ENCODE measurements at regions not wholly inside any gene's neighbourhood (a gene's known extent, or its start where the extent isn't known, plus 50 kb on each side); places are given as distances from the start of the nearest gene placed in this dataset.

GRCh38 chr3:74039105-74039504 lies 414.4 kb upstream of the PDZRN3 start:
- ChIA-PET POLR2A (no interaction called here), CTCF (no interaction called here)
- Mint-ChIP-seq H3K36me3 (no peaks in the 10 kb centered on the region), H3K27ac (no peak overlapping the region), H3K27me3 (no peaks in the 10 kb centered on the region), H3K9me3 (peaks cover 0 to 7% (median 2%) of the 10 kb centered on the region in 11 donors), H3K4me3 (no peak overlapping the region), H3K4me1 (no peaks in the 10 kb centered on the region)
- no peak overlapping the region for H3K4me3 ChIP-seq (ENCODE audit: low read length)
- H3K36me3 ChIP-seq (ENCODE audit: control insufficient read depth in 2 of 3, insufficient read depth in 3 of 3, low read length in 3 of 3): no peaks in the 10 kb centered on the region
- no peaks in the 10 kb centered on the region for H3K9me3 ChIP-seq (ENCODE audit: control insufficient read depth in 2 of 3, low read length in 3 of 3)
- H3K27ac ChIP-seq (ENCODE audit: low read depth, low read length): no peak overlapping the region
- no peaks in the 10 kb centered on the region for H3K27me3 ChIP-seq (ENCODE audit: control insufficient read depth in 2 of 2, insufficient read depth in 2 of 2, low read length in 2 of 2)
- DNase-seq: no peak
- no peaks in the 10 kb centered on the region for H3K4me1 ChIP-seq (ENCODE audit: control insufficient read depth in 2 of 2, insufficient read depth in 2 of 2, low read length in 2 of 2)
- intact Hi-C loops (cut with micrococcal nuclease): no loop called here
- no peak for ATAC-seq

GRCh38 chr3:74036568-74036967 lies 411.8 kb upstream of the PDZRN3 start:
- intact Hi-C loops (cut with micrococcal nuclease): no loop called here
- ATAC-seq (no peak), DNase-seq (no peak)
- Mint-ChIP-seq H3K36me3 (no peaks in the 10 kb centered on the region), H3K9me3 (peaks cover 0 to 13% (median 0%) of the 10 kb centered on the region in 11 donors), H3K27ac (no peak overlapping the region), H3K27me3 (no peaks in the 10 kb centered on the region), H3K4me1 (no peaks in the 10 kb centered on the region), H3K4me3 (no peak overlapping the region)
- Histone ChIP-seq H3K27ac (ENCODE audit: low read depth, low read length) (no peak overlapping the region), H3K36me3 (ENCODE audit: control insufficient read depth in 2 of 3, insufficient read depth in 3 of 3, low read length in 3 of 3) (no peaks in the 10 kb centered on the region), H3K27me3 (ENCODE audit: control insufficient read depth in 2 of 2, insufficient read depth in 2 of 2, low read length in 2 of 2) (no peaks in the 10 kb centered on the region), H3K4me1 (ENCODE audit: control insufficient read depth in 2 of 2, insufficient read depth in 2 of 2, low read length in 2 of 2) (no peaks in the 10 kb centered on the region), H3K4me3 (ENCODE audit: low read length) (no peak overlapping the region), H3K9me3 (ENCODE audit: control insufficient read depth in 2 of 3, low read length in 3 of 3) (no peaks in the 10 kb centered on the region)
- ChIA-PET CTCF (no interaction called here), POLR2A (no interaction called here)

- Histone ChIP-seq H3K9me3 (ENCODE audit: control insufficient read depth in 2 of 3, low read length in 3 of 3) (no peaks in the 10 kb centered on the region), H3K36me3 (ENCODE audit: control insufficient read depth in 2 of 3, insufficient read depth in 3 of 3, low read length in 3 of 3) (no peaks in the 10 kb centered on the region), H3K27me3 (ENCODE audit: control insufficient read depth in 2 of 2, insufficient read depth in 2 of 2, low read length in 2 of 2) (no peaks in the 10 kb centered on the region), H3K27ac (ENCODE audit: low read depth, low read length) (no peak overlapping the region), H3K4me1 (ENCODE audit: control insufficient read depth in 2 of 2, insufficient read depth in 2 of 2, low read length in 2 of 2) (no peaks in the 10 kb centered on the region), H3K4me3 (ENCODE audit: low read length) (no peak overlapping the region)
- H3K36me3 Mint-ChIP-seq: no peaks in the 10 kb centered on the region
- H3K27me3 Mint-ChIP-seq: no peaks in the 10 kb centered on the region
- ATAC-seq: no peak
- no peaks in the 10 kb centered on the region for H3K4me1 Mint-ChIP-seq
- ChIA-PET CTCF (no interaction called here), POLR2A (no interaction called here)
- intact Hi-C loops (cut with micrococcal nuclease): no loop called here
- peaks cover 0 to 13% (median 2%) of the 10 kb centered on the region in 11 donors for H3K9me3 Mint-ChIP-seq
- no peak overlapping the region for H3K27ac Mint-ChIP-seq
- DNase-seq: no peak
- no peak overlapping the region for H3K4me3 Mint-ChIP-seq
Observed at GRCh38 chr3:74036102-74036501, 411.4 kb upstream of the PDZRN3 start.

- Histone ChIP-seq H3K27me3 (ENCODE audit: control insufficient read depth in 2 of 2, insufficient read depth in 2 of 2, low read length in 2 of 2) (no peaks in the 10 kb centered on the region), H3K27ac (ENCODE audit: low read depth, low read length) (no peak overlapping the region), H3K4me1 (ENCODE audit: control insufficient read depth in 2 of 2, insufficient read depth in 2 of 2, low read length in 2 of 2) (no peaks in the 10 kb centered on the region), H3K36me3 (ENCODE audit: control insufficient read depth in 2 of 3, insufficient read depth in 3 of 3, low read length in 3 of 3) (no peaks in the 10 kb centered on the region), H3K4me3 (ENCODE audit: low read length) (no peak overlapping the region), H3K9me3 (ENCODE audit: control insufficient read depth in 2 of 3, low read length in 3 of 3) (no peaks in the 10 kb centered on the region)
- Mint-ChIP-seq H3K9me3 (peaks cover 0 to 15% (median 3%) of the 10 kb centered on the region in 11 donors), H3K4me1 (no peaks in the 10 kb centered on the region), H3K27ac (no peak overlapping the region), H3K27me3 (no peaks in the 10 kb centered on the region), H3K36me3 (no peaks in the 10 kb centered on the region), H3K4me3 (no peak overlapping the region)
- no peak for ATAC-seq
- DNase-seq: no peak
- ChIA-PET POLR2A (no interaction called here), CTCF (no interaction called here)
- intact Hi-C loops (cut with micrococcal nuclease): no loop called here
Observed at GRCh38 chr3:74033806-74034205, 409.1 kb upstream of the PDZRN3 start.

- Mint-ChIP-seq H3K36me3 (peaks cover 0 to 1% (median 0%) of the 10 kb centered on the region in 5 donors), H3K4me1 (no peaks in the 10 kb centered on the region), H3K4me3 (no peak overlapping the region), H3K27ac (no peak overlapping the region), H3K9me3 (peaks cover 0 to 16% (median 3%) of the 10 kb centered on the region in 11 donors), H3K27me3 (no peaks in the 10 kb centered on the region)
- no peaks in the 10 kb centered on the region for H3K27me3 ChIP-seq (ENCODE audit: control insufficient read depth in 2 of 2, insufficient read depth in 2 of 2, low read length in 2 of 2)
- H3K4me3 ChIP-seq (ENCODE audit: low read length): no peak overlapping the region
- no peaks in the 10 kb centered on the region for H3K36me3 ChIP-seq (ENCODE audit: control insufficient read depth in 2 of 3, insufficient read depth in 3 of 3, low read length in 3 of 3)
- ChIA-PET POLR2A (no interaction called here), CTCF (no interaction called here)
- no peak overlapping the region for H3K27ac ChIP-seq (ENCODE audit: low read depth, low read length)
- DNase-seq (no peak), ATAC-seq (no peak)
- no peaks in the 10 kb centered on the region for H3K9me3 ChIP-seq (ENCODE audit: control insufficient read depth in 2 of 3, low read length in 3 of 3)
- no peaks in the 10 kb centered on the region for H3K4me1 ChIP-seq (ENCODE audit: control insufficient read depth in 2 of 2, insufficient read depth in 2 of 2, low read length in 2 of 2)
- intact Hi-C loops (cut with micrococcal nuclease): no loop called here
Observed at GRCh38 chr3:74033381-74033780, 408.6 kb upstream of the PDZRN3 start.

GRCh38 chr3:74027121-74027520 lies 402.4 kb upstream of the PDZRN3 start:
- H3K36me3 Mint-ChIP-seq: peaks cover 0 to 8% (median 0%) of the 10 kb centered on the region in 5 donors
- intact Hi-C loops (cut with micrococcal nuclease): no loop called here
- no peaks in the 10 kb centered on the region for H3K27me3 Mint-ChIP-seq
- Histone ChIP-seq H3K9me3 (ENCODE audit: control insufficient read depth in 2 of 3, low read length in 3 of 3) (no peaks in the 10 kb centered on the region), H3K27ac (ENCODE audit: low read depth, low read length) (no peak overlapping the region), H3K4me1 (ENCODE audit: control insufficient read depth in 2 of 2, insufficient read depth in 2 of 2, low read length in 2 of 2) (no peaks in the 10 kb centered on the region), H3K36me3 (ENCODE audit: control insufficient read depth in 2 of 3, insufficient read depth in 3 of 3, low read length in 3 of 3) (no peaks in the 10 kb centered on the region), H3K4me3 (ENCODE audit: low read length) (no peak overlapping the region), H3K27me3 (ENCODE audit: control insufficient read depth in 2 of 2, insufficient read depth in 2 of 2, low read length in 2 of 2) (no peaks in the 10 kb centered on the region)
- H3K27ac Mint-ChIP-seq: no peak overlapping the region
- ChIA-PET POLR2A (no interaction called here), CTCF (no interaction called here)
- ATAC-seq (no peak), DNase-seq (no peak)
- H3K4me1 Mint-ChIP-seq: no peaks in the 10 kb centered on the region
- H3K9me3 Mint-ChIP-seq: peaks cover 0 to 17% (median 6%) of the 10 kb centered on the region in 11 donors
- H3K4me3 Mint-ChIP-seq: no peak overlapping the region

GRCh38 chr3:74023395-74023794 lies 398.7 kb upstream of the PDZRN3 start:
- ChIA-PET CTCF (no interaction called here), POLR2A (no interaction called here)
- DNase-seq (no peak), ATAC-seq (no peak)
- H3K9me3 ChIP-seq (ENCODE audit: control insufficient read depth in 2 of 3, low read length in 3 of 3): no peaks in the 10 kb centered on the region
- intact Hi-C loops (cut with micrococcal nuclease): no loop called here
- no peak overlapping the region for H3K4me3 ChIP-seq (ENCODE audit: low read length)
- no peaks in the 10 kb centered on the region for H3K36me3 ChIP-seq (ENCODE audit: control insufficient read depth in 2 of 3, insufficient read depth in 3 of 3, low read length in 3 of 3)
- no peak overlapping the region for H3K4me3 Mint-ChIP-seq
- no peaks in the 10 kb centered on the region for H3K4me1 ChIP-seq (ENCODE audit: control insufficient read depth in 2 of 2, insufficient read depth in 2 of 2, low read length in 2 of 2)
- H3K27me3 Mint-ChIP-seq: no peaks in the 10 kb centered on the region
- H3K27ac Mint-ChIP-seq: no peak overlapping the region
- peaks cover 0 to 6% (median 0%) of the 10 kb centered on the region in 5 donors for H3K36me3 Mint-ChIP-seq
- H3K9me3 Mint-ChIP-seq: peaks cover 0 to 21% (median 8%) of the 10 kb centered on the region in 11 donors
- H3K27ac ChIP-seq (ENCODE audit: low read depth, low read length): no peak overlapping the region
- H3K4me1 Mint-ChIP-seq: no peaks in the 10 kb centered on the region
- no peaks in the 10 kb centered on the region for H3K27me3 ChIP-seq (ENCODE audit: control insufficient read depth in 2 of 2, insufficient read depth in 2 of 2, low read length in 2 of 2)

Measured in naive thymus-derived CD4-positive, alpha-beta T cell (primary cell).